ENCODE measurements at regions not wholly inside any gene's neighbourhood (a gene's known extent, or its start where the extent isn't known, plus 50 kb on each side); places are given as distances from the start of the nearest gene placed in this dataset.

DNA sequence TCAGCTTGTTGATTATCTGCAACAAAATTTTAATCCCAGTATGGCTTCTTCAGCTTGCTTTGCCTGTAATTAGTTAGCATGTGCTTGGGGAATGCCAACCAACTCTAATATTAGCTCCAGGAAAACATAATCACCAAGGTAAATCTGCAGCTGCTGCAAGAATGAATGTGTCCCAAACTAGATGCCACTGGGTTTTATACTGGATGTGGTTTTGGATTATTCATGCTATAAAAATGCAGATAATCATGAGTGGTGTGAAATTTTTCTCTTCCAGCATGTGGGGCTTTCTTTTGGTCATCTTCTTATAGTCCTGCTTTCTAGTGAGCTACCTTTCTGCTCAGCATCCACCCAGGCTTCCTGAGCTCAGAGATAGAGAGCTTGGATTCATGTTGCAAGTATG, 295.9 kb upstream of the CASK start:
- TF ChIP-seq CTCF (IDR thresholded peaks at IDR 0.05) (no peak), POLR2A (IDR thresholded peaks at IDR 0.05) (no peak)
